Fibroblast of villous mesenchyme (primary cell): ENCODE measurements at regions not wholly inside any gene's neighbourhood (a gene's known extent, or its start where the extent isn't known, plus 50 kb on each side); places are given as distances from the start of the nearest gene placed in this dataset.

ENCODE experiments used
- DNase-seq: peaks from one replicate; pipeline ENCODE4 v3.0.0-alpha.2; 2010; ENCODE audit warnings: low read depth
- H3K4me3 ChIP-seq: 2 replicates; pipeline ENCODE4 v1.5.1; 2011; ENCODE audit warnings: low read depth, mild to moderate bottlenecking, low read length
- TF ChIP-seq, protein P1 (sequence below): IDR thresholded peaks from 2 replicates; pipeline ENCODE4 v1.5.1; 2012; ENCODE audit warnings: low read depth, mild to moderate bottlenecking, low read length; ENCODE audit not compliant: insufficient read depth

DNA sequence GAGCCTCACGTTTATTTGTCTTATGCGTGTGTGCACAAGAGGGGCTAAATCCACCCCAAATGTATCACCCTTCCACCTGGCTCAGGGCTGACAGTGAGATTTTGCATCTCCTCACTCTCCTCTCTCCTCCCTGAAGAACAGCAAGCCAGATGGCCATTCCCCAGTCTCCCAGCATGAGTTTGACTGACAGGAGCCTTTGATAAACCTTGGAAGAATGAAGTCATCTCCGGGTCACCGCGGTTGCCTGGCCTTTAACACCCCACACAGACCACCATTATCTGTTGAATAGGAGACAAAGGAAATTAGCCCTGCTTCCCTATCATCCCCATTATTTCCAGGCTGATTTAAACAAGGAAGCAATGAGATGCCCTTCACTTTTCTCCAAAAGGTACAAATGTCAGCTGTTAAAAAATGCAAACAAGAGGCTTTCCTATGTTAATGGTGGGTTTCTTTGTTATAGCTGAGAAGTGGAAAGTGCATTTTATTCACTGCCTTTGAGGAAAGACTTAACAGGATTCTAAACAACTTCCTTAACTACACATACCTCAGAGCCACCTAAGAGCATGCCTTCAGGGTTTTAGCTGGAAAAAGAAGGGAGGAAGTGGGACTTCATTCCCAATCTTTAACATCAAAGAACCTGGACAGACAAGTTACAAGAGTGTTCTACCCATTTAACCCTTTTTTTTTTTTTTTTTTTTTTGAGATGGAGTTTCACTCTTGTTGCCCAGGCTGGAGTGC lies 524.8 kb upstream of the ID4 start:
- no peak overlapping the region for H3K4me3 ChIP-seq
- DNase-seq = no peak
- TF ChIP-seq, protein P1, sequence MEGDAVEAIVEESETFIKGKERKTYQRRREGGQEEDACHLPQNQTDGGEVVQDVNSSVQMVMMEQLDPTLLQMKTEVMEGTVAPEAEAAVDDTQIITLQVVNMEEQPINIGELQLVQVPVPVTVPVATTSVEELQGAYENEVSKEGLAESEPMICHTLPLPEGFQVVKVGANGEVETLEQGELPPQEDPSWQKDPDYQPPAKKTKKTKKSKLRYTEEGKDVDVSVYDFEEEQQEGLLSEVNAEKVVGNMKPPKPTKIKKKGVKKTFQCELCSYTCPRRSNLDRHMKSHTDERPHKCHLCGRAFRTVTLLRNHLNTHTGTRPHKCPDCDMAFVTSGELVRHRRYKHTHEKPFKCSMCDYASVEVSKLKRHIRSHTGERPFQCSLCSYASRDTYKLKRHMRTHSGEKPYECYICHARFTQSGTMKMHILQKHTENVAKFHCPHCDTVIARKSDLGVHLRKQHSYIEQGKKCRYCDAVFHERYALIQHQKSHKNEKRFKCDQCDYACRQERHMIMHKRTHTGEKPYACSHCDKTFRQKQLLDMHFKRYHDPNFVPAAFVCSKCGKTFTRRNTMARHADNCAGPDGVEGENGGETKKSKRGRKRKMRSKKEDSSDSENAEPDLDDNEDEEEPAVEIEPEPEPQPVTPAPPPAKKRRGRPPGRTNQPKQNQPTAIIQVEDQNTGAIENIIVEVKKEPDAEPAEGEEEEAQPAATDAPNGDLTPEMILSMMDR = no peak

DNA sequence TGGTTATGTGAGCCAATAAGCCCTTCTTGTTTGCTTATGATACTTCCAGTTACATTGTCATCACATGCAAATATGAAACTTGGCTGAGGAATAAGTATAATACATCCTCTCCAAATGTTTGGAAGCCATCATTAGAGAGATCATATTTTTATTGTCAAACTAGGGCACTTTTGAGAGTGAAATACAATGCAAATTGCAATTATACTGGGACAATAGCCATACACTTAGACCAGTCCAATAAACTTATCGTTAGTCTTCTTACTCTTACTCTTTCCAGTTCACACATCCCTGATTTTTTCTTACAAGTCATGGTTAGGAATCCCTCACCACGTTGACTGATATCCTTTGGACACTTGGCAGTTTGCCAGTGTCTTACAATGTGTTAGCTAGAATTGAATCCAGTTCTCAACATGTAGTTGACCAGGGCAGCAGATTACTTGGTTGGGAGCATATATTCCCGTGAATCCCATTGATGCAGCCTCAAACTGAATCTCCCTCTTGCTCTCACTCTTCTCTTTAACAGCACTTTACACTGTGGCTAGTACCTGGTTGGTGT lies 519.7 kb upstream of the ID4 start:
- H3K4me3 ChIP-seq = no peak overlapping the region
- TF ChIP-seq, protein P1 = no peak
- DNase-seq = no peak

DNA sequence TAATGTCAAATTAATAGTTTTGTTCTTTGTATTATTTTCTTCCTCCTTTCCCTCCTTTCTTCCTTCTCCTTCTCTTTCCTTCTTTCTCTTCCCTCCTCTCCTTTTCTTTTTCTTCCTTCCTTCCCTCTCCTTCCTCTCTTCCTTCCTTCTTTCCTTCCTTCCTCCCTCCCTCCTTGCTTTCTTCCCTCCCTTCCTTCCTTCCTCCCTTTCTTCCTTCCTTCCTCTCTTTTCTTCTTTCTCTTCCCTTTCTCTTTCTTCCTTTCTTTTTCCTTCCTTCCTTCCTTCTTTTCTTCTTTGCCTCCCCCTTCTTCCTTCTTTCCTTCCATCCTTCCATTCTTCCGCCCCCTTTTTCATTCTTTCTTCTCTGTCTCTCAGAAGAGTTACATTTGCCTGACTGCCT lies 518.2 kb upstream of the ID4 start:
- TF ChIP-seq, protein P1 = no peak
- no peak overlapping the region for H3K4me3 ChIP-seq
- DNase-seq = no peak

DNA sequence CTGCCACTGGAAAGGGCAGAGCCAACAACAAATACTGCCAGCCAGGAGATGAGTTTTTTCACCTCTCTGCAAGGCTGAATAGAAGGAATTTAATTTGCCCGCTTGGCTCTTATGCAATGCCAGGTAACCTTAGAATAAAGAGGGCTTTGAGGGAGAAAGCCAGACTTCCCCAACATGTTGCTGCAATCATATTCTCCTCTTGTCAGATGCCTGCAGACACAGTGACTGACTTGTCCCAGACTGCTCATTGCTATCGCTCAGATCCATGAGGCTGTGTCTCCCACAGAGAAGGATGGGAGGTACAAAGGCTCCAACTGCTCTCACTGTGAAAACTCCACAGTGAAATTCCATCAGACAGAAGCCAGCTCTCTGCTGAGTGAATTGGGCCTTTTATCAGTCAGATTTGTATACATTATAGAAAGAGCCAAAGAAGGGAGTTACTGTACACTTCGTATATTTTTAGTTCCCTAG lies 517.0 kb upstream of the ID4 start:
- DNase-seq = no peak
- no peak overlapping the region for H3K4me3 ChIP-seq
- TF ChIP-seq, protein P1 = no peak

DNA sequence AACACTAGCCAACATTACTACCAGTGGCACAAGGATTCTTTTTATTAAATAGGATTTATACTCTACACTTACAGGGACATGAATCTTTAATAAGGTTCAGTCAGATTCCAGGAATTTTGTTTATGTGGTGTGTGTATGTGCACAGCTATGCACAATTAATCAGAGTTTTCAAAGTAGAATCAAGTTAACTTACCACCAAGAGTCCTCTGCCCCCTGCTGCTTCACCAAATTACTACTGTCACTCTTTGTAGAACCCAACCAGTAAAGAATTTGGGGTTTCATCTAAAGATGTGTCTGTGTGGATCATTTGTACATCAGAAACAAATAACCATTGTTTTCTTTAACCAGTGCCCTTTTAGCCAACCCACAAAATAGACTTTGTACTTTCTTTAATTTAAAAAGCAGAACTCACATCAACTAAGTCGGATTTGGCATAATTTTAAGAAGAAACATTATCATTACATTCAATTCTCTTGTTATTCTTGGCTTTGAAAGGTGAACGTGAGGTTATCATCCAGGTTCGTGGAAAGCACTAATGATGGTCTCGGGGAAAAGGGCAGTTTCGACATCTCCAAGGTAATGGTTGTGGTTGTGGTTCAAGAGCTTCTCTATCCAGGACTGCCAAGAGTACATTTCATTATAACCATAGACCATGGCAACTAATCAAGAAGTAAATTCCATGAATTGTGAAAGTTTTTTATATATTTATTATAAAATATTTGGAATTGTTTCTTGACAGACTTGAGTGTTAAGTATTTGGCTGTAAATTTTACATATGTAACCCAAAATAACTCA lies 514.3 kb upstream of the ID4 start:
- no peak for DNase-seq
- TF ChIP-seq, protein P1 = no peak
- no peak overlapping the region for H3K4me3 ChIP-seq

DNA sequence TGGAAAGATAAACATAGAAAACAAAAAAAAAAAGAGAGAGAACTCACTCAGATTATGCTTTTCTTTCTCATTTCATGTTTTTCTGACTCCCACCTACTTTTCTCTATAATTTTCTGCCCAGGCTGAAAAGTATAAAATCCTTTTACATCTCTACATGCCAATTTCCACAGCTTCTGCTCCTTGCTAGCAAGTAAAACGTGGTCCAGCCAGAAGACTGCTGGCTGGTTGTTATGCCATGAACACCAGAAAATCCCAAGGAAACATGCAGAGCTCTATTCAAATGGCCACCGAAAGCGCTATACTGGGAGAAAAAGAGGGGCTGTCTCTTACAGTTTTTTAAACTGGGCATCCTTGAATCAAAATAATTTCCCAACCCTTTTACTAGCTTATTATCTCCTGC lies 512.8 kb upstream of the ID4 start:
- H3K4me3 ChIP-seq = no peak overlapping the region
- DNase-seq = no peak
- TF ChIP-seq, protein P1 = no peak
